ENCODE measurements at regions not wholly inside any gene's neighbourhood (a gene's known extent, or its start where the extent isn't known, plus 50 kb on each side); places are given as distances from the start of the nearest gene placed in this dataset.
A peak's percentile ranks its signal among the peaks of the same experiment; 100 is the strongest.

GRCh38 chr9:31140316-31140715 lies 1244.1 kb upstream of the ACO1 start:
- TF ChIP-seq EZH2phosphoT487 (IDR thresholded peaks at IDR 0.05; ENCODE audit: low read depth) (no peak), CTCF (IDR thresholded peaks at IDR 0.05; ENCODE audit: low read depth, low read length) (peak; percentile 58)
